GM21786 (cell line): ENCODE measurements at regions not wholly inside any gene's neighbourhood (a gene's known extent, or its start where the extent isn't known, plus 50 kb on each side); places are given as distances from the start of the nearest gene placed in this dataset.

Experiments used
- ATAC-seq: cut with Tn5 transposase; IDR thresholded peaks from one replicate; pipeline ENCODE4 v1.9.1; 2021; ENCODE audit not compliant: unreplicated experiment

DNA sequence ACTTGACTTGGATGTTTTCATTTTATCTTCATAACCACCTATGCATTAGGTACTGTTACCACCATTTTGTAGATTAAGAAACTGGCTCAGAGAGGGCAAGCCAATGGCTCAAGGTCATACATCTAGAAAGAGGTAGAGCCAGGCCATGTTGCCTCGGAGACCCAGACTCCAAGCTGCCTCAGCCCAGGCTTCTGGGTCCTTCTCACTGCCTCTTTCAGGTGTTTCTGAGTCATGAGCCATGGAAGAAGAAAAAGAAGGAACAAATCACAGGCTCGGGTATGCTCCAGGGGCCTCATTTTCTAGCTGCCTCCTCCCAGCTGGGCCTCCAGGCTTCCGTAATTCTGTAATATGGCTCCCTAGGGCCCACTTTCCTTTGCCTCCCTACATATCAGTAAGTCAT, 226.5 kb upstream of the TOPAZ1 start:
- ATAC-seq: no peak

DNA sequence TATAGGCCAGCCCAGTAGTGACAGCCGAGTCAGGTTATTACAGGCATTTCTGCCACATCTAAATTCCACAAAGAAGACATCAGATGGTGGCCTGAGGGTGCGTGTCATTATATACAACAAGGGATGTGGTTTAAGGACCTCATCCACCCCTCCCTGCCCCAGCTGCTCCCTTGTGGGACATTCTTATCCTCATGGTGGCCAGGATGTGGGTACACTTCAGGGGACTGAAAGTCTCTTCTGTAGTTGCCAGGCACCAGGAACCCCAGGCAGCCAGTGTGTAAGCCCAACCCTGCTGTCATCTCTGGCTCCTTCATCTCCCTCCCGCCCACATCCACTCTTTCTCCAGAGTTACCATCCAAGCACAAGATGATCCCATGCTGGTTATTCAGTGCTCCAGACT, 224.9 kb upstream of the TOPAZ1 start:
- no peak for ATAC-seq

DNA sequence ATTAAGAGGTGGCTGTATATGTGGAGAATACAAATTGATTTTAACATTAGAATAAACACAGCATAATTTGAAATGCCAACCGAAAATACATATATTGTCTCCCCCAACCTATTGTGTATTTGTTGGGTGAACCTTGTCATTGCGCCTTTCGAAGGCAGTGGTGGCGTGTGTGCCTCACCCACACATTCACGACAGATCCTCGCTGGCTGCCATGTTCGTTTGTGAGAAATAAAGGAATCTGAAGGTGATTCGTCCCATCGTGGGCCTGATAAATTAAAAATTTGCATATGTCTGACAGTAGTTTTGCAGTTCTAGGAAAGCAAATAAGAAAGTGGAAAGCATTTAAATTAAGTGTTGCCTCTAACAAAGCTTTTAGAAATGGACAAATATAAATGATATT, 222.8 kb upstream of the TOPAZ1 start:
- no peak for ATAC-seq

- ATAC-seq: no peak
Measured at GRCh38 chr3:44019736-44020135, 221.9 kb upstream of the TOPAZ1 start.

DNA sequence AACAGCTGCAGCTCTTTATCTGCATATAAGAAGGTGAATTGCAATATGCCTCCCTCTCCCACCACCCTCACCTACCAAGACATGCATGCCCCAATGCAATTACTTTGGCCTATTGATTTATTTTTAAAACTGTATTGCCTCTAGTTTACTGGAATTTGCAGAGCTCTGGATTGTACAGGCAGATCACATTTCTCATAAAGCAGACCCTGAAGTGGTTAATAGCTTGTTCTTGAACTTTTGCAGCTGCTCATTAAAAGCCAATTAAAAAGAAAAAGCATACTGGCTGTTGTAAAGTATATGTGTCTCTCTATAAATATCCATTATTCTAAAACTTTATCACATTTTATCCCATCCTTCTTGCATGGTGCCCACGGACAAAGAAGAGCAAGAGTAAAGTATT, 221.5 kb upstream of the TOPAZ1 start:
- no peak for ATAC-seq

GRCh38 chr3:44021651-44022594, 219.8 kb upstream of the TOPAZ1 start:
- no peak for ATAC-seq

GRCh38 chr3:44023961-44024593, 217.6 kb upstream of the TOPAZ1 start:
- no peak for ATAC-seq

DNA sequence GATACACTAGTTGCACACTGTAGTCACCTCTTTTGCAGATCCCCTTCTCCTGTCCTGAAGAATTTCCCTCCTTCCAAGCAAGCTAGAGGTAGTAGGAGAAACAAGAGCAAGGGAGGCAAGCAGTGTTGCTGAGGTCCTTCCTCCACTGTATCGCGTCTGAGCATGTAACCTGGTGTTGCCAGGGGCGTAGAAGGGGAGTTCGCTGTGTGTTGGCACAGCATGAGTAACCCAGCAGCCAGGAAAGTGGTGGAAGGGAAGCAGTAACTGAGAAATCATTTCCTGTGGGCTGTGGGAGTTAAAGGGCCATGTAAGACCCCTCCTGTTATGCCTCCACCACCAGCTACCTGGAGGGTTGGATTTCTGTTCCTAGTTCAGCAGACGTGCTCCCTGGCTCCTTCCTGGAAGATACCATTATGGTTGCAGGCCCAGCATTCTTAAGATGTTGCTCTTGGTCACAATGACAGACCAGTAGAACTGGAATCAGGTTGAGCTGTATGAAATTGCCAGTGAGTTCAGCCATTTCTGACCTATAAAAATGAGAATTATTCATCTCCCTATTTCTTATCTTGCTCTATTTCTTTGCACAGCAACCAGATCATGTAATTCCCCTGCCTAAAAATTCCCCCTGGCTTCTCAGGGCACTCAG, 215.3 kb upstream of the TOPAZ1 start:
- no peak for ATAC-seq

DNA sequence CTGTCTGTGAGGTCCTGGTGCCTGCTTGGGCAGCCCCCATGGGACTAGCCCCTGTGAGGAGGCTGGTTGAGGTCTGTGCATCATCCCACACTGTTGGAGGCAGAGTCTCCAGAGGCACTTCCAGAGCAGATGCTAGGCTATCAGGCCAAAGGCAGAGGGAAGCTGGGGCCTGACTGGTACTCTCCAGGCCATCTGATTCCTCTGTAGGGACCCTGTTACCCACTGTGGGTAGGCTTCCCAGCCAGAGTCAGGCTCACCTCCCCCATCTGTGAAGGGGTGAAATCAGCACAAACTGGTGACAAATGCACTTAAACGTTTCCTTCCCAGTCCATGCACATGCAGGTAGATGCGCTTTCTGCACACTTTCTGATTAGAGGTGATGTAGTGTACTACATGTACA, 212.6 kb upstream of the TOPAZ1 start:
- ATAC-seq: no peak

DNA sequence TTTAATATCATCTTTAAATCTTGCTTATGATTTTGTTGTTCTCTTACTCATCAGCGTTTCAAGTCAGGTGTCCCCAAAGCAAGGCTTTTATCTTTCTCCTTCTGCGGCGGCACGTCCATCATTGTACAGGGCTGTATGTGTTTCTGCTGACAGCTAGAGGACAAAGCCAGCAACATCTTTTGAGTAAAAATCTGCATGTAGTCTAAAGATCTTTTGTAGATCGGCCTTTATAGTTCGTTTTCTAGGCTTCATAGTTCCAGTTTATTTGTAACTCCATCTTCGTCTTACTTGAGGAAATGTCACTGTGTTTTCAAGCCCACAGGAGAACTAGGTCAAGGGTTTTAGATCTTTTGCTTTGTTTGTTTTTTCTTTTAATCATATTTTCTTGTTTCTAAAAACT, 211.4 kb upstream of the TOPAZ1 start:
- ATAC-seq: no peak

DNA sequence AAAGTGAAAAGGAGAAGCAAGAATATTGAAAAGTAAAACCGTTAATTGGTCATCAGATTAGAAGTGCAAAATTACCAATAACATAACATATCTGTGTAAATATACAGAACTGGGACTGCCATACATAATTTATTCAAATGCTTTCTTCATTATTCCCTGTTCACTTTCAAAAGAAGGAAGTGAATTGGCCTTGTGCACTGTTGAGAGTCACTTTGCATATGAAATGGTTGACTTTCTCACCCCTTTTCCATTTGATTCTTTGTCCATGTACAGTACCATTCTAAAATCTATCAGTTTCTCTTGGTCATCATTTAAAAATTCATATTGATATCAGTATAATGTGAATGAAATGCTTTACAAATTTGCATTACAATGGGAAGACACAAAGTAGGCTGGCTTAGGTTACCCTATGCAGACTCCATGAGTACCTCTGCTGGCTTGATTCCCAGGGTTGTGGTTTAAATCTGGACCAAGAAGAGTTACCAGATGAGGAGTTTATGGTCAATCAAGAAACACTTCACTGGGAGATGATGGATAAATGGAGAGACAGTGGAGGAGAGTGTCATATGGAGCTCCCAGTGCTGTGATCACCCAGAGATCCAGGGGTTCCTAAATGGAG, 210.9 kb upstream of the TOPAZ1 start:
- ATAC-seq: no peak

- ATAC-seq: no peak
Measured at GRCh38 chr3:44031387-44032380, 210.0 kb upstream of the TOPAZ1 start.

DNA sequence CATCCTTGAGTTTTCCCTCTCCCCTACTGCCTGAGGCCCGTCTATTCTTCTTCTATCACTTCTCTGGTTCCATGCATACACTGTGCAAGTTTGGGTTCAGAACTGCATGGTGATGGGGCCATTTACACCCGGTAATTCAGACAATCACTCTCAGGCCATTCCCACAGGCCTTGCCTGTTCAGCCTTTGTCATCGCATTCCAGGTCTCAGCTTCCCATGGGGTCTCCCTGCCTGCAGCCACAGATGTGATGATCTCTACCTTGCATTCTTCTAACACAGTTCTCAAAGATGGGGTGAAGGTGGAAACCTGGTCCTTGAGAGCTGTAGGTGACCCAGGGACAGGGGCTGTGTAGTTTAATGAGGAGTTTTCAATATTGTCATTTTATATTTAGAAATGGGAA, 209.2 kb upstream of the TOPAZ1 start:
- no peak for ATAC-seq

DNA sequence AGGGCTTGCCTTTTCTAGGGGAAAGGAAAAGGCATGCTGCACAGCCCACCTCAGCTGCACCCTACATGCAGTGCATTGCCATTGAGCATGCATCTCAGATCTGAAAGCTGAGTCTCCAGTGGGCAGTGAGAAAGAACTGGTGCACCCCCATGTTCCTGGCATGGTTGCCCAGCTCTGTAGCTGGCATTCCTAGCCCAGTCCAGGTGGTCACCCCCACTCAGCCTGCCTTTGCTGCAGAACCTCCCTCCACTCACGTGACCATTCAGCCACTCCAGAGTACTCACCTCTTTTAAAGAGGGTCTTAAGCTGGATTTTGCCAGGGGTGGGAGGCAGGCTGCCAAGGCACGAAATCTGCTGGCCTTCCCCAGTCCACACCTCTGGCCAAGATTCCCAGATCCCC, 208.6 kb upstream of the TOPAZ1 start:
- no peak for ATAC-seq

- no peak for ATAC-seq
Measured at GRCh38 chr3:44036850-44037249, 204.8 kb upstream of the TOPAZ1 start.

DNA sequence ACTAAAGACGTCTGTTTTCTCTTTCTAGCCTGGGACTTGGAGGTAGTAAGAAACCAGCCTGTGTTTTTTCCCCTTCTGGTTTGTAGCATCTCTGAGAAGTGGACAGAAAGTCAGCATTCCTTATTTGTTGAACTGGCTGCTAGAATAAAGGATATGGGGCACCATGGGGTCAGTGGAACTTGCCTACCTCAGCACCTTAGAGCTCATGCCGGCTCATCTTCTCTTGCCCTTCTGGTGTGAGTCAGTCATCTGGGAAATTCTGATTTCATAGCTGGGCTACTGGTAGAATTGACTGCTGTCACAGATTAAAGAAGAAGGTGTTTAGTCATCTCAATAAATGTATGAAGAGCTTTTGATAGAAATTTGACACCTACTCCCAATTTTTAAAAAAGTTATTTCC, 202.7 kb upstream of the TOPAZ1 start:
- no peak for ATAC-seq

- ATAC-seq: no peak
Measured at GRCh38 chr3:44041726-44042125, 200.0 kb upstream of the TOPAZ1 start.

DNA sequence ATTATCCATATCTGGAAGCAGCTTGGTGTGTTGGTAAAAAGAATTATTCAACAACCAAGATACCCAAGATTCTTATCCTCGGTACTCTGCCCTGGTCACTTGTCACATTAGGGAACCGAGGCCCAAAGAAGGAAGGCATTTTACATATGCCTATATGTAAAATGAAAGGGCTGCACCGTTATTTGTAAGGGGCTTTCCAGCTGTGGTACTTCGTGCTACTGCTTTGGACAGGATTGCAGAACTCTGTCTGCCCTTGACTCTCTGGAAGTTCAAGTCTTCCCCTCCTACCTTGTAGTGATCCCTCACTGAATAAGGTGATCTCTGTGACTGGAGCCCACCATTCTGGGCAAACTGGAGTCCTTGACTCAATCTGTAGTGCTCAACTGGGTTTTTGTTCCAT, 198.9 kb upstream of the TOPAZ1 start:
- no peak for ATAC-seq

DNA sequence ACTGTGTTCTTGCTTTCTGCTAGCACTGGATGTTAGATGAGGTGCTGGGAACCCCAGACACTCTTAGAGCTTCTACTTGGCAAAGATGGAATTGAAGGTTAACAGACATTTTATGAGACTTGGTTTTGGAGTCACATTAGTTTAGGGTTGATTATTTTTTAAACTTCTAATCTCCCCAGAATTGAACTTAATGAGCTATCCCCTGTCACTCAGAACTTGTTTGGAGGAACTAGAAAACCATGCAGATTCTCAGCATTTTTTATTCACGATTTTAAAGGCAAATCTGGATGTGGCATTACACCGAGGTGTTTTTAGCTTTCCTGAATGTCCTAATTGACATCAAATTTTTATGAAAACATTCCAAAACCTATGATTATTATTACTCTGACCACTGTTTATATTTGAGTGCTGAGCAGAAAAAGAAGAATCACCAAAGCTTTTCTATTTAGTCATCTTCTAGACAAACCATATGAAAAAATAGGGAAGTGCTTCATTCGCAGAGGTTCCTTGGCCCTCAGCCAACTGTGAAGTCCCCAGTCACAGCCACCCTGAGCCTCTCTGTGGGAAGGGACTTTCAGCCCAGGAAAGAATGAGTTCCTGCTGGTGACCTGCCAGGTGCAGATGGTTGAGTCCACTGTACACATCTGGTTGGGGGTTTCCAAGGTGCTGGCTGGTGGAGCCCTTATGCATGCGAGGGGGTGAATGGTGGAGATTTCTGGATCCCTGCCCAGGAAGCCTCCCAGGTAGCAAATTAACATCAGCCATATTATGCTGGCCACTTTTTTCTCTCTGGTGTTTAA, 196.0 kb upstream of the TOPAZ1 start:
- peak; percentile 92 for ATAC-seq

- no peak for ATAC-seq
Measured at GRCh38 chr3:44047796-44048195, 193.9 kb upstream of the TOPAZ1 start.
